Activated CD8-positive, alpha-beta T cell treated with anti-CD3 and anti-CD28 coated beads, Interleukin-2, amount 10 ng/mL, durations not matched to agents 7 days and 5 days (primary cell): ENCODE measurements at regions not wholly inside any gene's neighbourhood (a gene's known extent, or its start where the extent isn't known, plus 50 kb on each side); places are given as distances from the start of the nearest gene placed in this dataset.
"Not testable (repeated sequence)": the region's sequence is repeated elsewhere in the genome, so short reads cannot be mapped to it uniquely, and the experiment has no call there.

Experiments
- ATAC-seq: fragments of 150-1000 bp; cut with Tn5 transposase; one replicate; pipeline ENCODE4 v1.10.0; 2021; ENCODE audit warnings: moderate library complexity
- CTCF ChIA-PET: fragments of 350-600 bp; sonication (Branson Sonifier 250); formaldehyde crosslinking; loops from one replicate; lab custom pipeline; 2021; ENCODE audit warnings: antibody characterized with exemption; lab: Charles Lee
- POLR2A ChIA-PET: fragments of 350-600 bp; sonication (Branson Sonifier 250); formaldehyde crosslinking; loops from one replicate; lab custom pipeline; 2021; ENCODE audit warnings: antibody characterized with exemption; lab: Charles Lee
- DNase-seq: peaks from one replicate; pipeline ENCODE4 v3.0.0-alpha.2; 2020
- H3K27ac Mint-ChIP-seq: one replicate; pipeline ENCODE4 v1.8.0; 2021; ENCODE audit warnings: mild to moderate bottlenecking, mixed read lengths
- H3K27me3 Mint-ChIP-seq: one replicate; pipeline ENCODE4 v1.8.0; 2021; ENCODE audit warnings: low read depth, mixed read lengths
- H3K36me3 Mint-ChIP-seq: one replicate; pipeline ENCODE4 v1.8.0; 2021; ENCODE audit warnings: low read depth, mixed read lengths
- H3K4me1 Mint-ChIP-seq: one replicate; pipeline ENCODE4 v1.8.0; 2021; ENCODE audit warnings: low read depth, mixed read lengths
- H3K4me3 Mint-ChIP-seq: one replicate; pipeline ENCODE4 v1.8.0; 2021; ENCODE audit warnings: mild to moderate bottlenecking, mixed read lengths
- H3K9me3 Mint-ChIP-seq: one replicate; pipeline ENCODE4 v1.8.0; 2022; ENCODE audit warnings: mixed read lengths; ENCODE audit not compliant: insufficient read depth

- no peak overlapping the region for H3K4me3 Mint-ChIP-seq
- no peaks in the 10 kb centered on the region for H3K36me3 Mint-ChIP-seq
- ChIA-PET CTCF (no interaction called here), POLR2A (no interaction called here)
- ATAC-seq (no peak), DNase-seq (no peak)
- H3K27me3 Mint-ChIP-seq, result no peaks in the 10 kb centered on the region
- H3K4me1 Mint-ChIP-seq, result no peaks in the 10 kb centered on the region
- no peak overlapping the region for H3K27ac Mint-ChIP-seq
- H3K9me3 Mint-ChIP-seq, result no peaks in the 10 kb centered on the region
Measured at GRCh38 chr7:84877943-84878570, 308.8 kb downstream of the SEMA3D start.

GRCh38 chr7:84876061-84876821, 310.6 kb downstream of the SEMA3D start:
- Mint-ChIP-seq H3K4me1 (no peaks in the 10 kb centered on the region), H3K9me3 (no peaks in the 10 kb centered on the region), H3K27me3 (no peaks in the 10 kb centered on the region), H3K27ac (no peak overlapping the region), H3K36me3 (no peaks in the 10 kb centered on the region), H3K4me3 (no peak overlapping the region)
- DNase-seq (no peak), ATAC-seq (no peak)
- ChIA-PET CTCF (no interaction called here), POLR2A (no interaction called here)

- POLR2A ChIA-PET, result no interaction called here
- CTCF ChIA-PET, result no interaction called here
- DNase-seq (no peak), ATAC-seq (no peak)
- H3K36me3 Mint-ChIP-seq, result no peaks in the 10 kb centered on the region
- H3K4me1 Mint-ChIP-seq, result no peaks in the 10 kb centered on the region
- H3K9me3 Mint-ChIP-seq, result no peaks in the 10 kb centered on the region
- H3K27me3 Mint-ChIP-seq, result no peaks in the 10 kb centered on the region
- no peak overlapping the region for H3K4me3 Mint-ChIP-seq
- H3K27ac Mint-ChIP-seq, result no peak overlapping the region
Measured at GRCh38 chr7:84865560-84865959, 321.3 kb downstream of the SEMA3D start.

- H3K4me3 Mint-ChIP-seq, result no peak overlapping the region
- DNase-seq (no peak), ATAC-seq (no peak)
- no peak overlapping the region for H3K27ac Mint-ChIP-seq
- ChIA-PET CTCF (no interaction called here), POLR2A (no interaction called here)
- H3K9me3 Mint-ChIP-seq, result no peaks in the 10 kb centered on the region
- no peaks in the 10 kb centered on the region for H3K4me1 Mint-ChIP-seq
- H3K36me3 Mint-ChIP-seq, result no peaks in the 10 kb centered on the region
- no peaks in the 10 kb centered on the region for H3K27me3 Mint-ChIP-seq
Measured at GRCh38 chr7:84857336-84857735, 329.5 kb downstream of the SEMA3D start.

GRCh38 chr7:84855758-84856157, 331.1 kb downstream of the SEMA3D start:
- no peak overlapping the region for H3K4me3 Mint-ChIP-seq
- DNase-seq, result no peak
- ChIA-PET POLR2A (no interaction called here), CTCF (no interaction called here)
- no peaks in the 10 kb centered on the region for H3K9me3 Mint-ChIP-seq
- H3K4me1 Mint-ChIP-seq, result no peaks in the 10 kb centered on the region
- no peak overlapping the region for H3K27ac Mint-ChIP-seq
- ATAC-seq, result no peak
- H3K27me3 Mint-ChIP-seq, result no peaks in the 10 kb centered on the region
- no peaks in the 10 kb centered on the region for H3K36me3 Mint-ChIP-seq

GRCh38 chr7:84848974-84849372, 337.9 kb downstream of the SEMA3D start:
- CTCF ChIA-PET, H3K9me3 Mint-ChIP-seq, H3K27me3 Mint-ChIP-seq, H3K4me3 Mint-ChIP-seq, H3K36me3 Mint-ChIP-seq, H3K27ac Mint-ChIP-seq, H3K4me1 Mint-ChIP-seq, DNase-seq, POLR2A ChIA-PET, ATAC-seq: not testable (repeated sequence)

GRCh38 chr7:84848219-84848973, 338.5 kb downstream of the SEMA3D start:
- ATAC-seq, result no peak
- no peak for DNase-seq
- Mint-ChIP-seq H3K36me3 (no peaks in the 10 kb centered on the region), H3K4me1 (no peaks in the 10 kb centered on the region), H3K4me3 (no peak overlapping the region), H3K27me3 (no peaks in the 10 kb centered on the region), H3K27ac (no peak overlapping the region), H3K9me3 (no peaks in the 10 kb centered on the region)
- CTCF ChIA-PET, result no interaction called here
- POLR2A ChIA-PET, result no interaction called here

- Mint-ChIP-seq H3K27me3 (no peaks in the 10 kb centered on the region), H3K4me3 (no peak overlapping the region), H3K4me1 (no peaks in the 10 kb centered on the region), H3K9me3 (no peaks in the 10 kb centered on the region), H3K27ac (no peak overlapping the region), H3K36me3 (no peaks in the 10 kb centered on the region)
- ChIA-PET POLR2A (no interaction called here), CTCF (no interaction called here)
- DNase-seq (no peak), ATAC-seq (no peak)
Measured at GRCh38 chr7:84847790-84848189, 339.1 kb downstream of the SEMA3D start.

GRCh38 chr7:84847038-84847437, 339.8 kb downstream of the SEMA3D start:
- ChIA-PET CTCF (no interaction called here), POLR2A (no interaction called here)
- no peak overlapping the region for H3K4me3 Mint-ChIP-seq
- H3K4me1 Mint-ChIP-seq, result no peaks in the 10 kb centered on the region
- no peak overlapping the region for H3K27ac Mint-ChIP-seq
- no peak for ATAC-seq
- H3K27me3 Mint-ChIP-seq, result no peaks in the 10 kb centered on the region
- no peaks in the 10 kb centered on the region for H3K9me3 Mint-ChIP-seq
- no peak for DNase-seq
- no peaks in the 10 kb centered on the region for H3K36me3 Mint-ChIP-seq

- H3K4me3 Mint-ChIP-seq, result no peak overlapping the region
- no peaks in the 10 kb centered on the region for H3K4me1 Mint-ChIP-seq
- ATAC-seq, result no peak
- no peaks in the 10 kb centered on the region for H3K27me3 Mint-ChIP-seq
- DNase-seq, result no peak
- no peaks in the 10 kb centered on the region for H3K9me3 Mint-ChIP-seq
- ChIA-PET CTCF (no interaction called here), POLR2A (no interaction called here)
- H3K27ac Mint-ChIP-seq, result no peak overlapping the region
- H3K36me3 Mint-ChIP-seq, result no peaks in the 10 kb centered on the region
Measured at GRCh38 chr7:84845971-84846370, 340.9 kb downstream of the SEMA3D start.

- Mint-ChIP-seq H3K9me3 (no peaks in the 10 kb centered on the region), H3K4me1 (no peaks in the 10 kb centered on the region)
- POLR2A ChIA-PET, result no interaction called here
Measured at GRCh38 chr7:84844771-84845170, 342.1 kb downstream of the SEMA3D start.

GRCh38 chr7:84841809-84842208, 345.0 kb downstream of the SEMA3D start:
- Mint-ChIP-seq H3K4me3 (no peak overlapping the region), H3K9me3 (no peaks in the 10 kb centered on the region), H3K4me1 (no peaks in the 10 kb centered on the region), H3K27ac (no peak overlapping the region), H3K27me3 (no peaks in the 10 kb centered on the region), H3K36me3 (no peaks in the 10 kb centered on the region)
- CTCF ChIA-PET, result no interaction called here
- ATAC-seq (no peak), DNase-seq (no peak)
- POLR2A ChIA-PET, result no interaction called here

More at GRCh38 chr7:84844771-84845170, 342.1 kb downstream of the SEMA3D start:
- Mint-ChIP-seq H3K27me3 (no peaks in the 10 kb centered on the region), H3K27ac (no peak overlapping the region), H3K36me3 (no peaks in the 10 kb centered on the region), H3K4me3 (no peak overlapping the region)
- DNase-seq, result no peak
- CTCF ChIA-PET, result no interaction called here
- ATAC-seq, result no peak
